BLaER1 (cell line): ENCODE measurements at regions not wholly inside any gene's neighbourhood (a gene's known extent, or its start where the extent isn't known, plus 50 kb on each side); places are given as distances from the start of the nearest gene placed in this dataset.

Source experiments
- H3K27ac ChIP-seq: shearing (Covaris generic); formaldehyde crosslinking; 2 replicates; pipeline ENCODE4 v1.8.1; 2022
- H3K27me3 ChIP-seq: shearing (Covaris generic); formaldehyde crosslinking; 2 replicates; pipeline ENCODE4 v1.8.1; 2022
- H3K36me3 ChIP-seq: shearing (Covaris generic); formaldehyde crosslinking; 2 replicates; pipeline ENCODE4 v1.8.1; 2022
- H3K4me1 ChIP-seq: shearing (Covaris generic); formaldehyde crosslinking; 2 replicates; pipeline ENCODE4 v1.8.1; 2022
- H3K4me2 ChIP-seq: shearing (Covaris generic); formaldehyde crosslinking; 2 replicates; pipeline ENCODE4 v1.8.1; 2022
- H3K4me3 ChIP-seq: shearing (Covaris generic); formaldehyde crosslinking; 2 replicates; pipeline ENCODE4 v1.8.1; 2022
- H3K9ac ChIP-seq: shearing (Covaris generic); formaldehyde crosslinking; 2 replicates; pipeline ENCODE4 v1.8.1; 2022
- H3K9me3 ChIP-seq: shearing (Covaris generic); formaldehyde crosslinking; 2 replicates; pipeline ENCODE4 v1.8.1; 2022
- H4K20me1 ChIP-seq: shearing (Covaris generic); formaldehyde crosslinking; 2 replicates; pipeline ENCODE4 v1.8.1; 2022
- Cebpa-rat ChIP-seq: shearing (Covaris generic); IDR thresholded peaks from 2 replicates; pipeline ENCODE4 v1.8.1; 2022

- no peak overlapping the region for H3K27ac ChIP-seq
- peaks cover 5% of the 10 kb centered on the region; the same call in 1 of the 2 replicates for H4K20me1 ChIP-seq
- no peaks in the 10 kb centered on the region for H3K4me1 ChIP-seq
- H3K9ac ChIP-seq, result no peak overlapping the region
- H3K27me3 ChIP-seq, result peaks cover 17% of the 10 kb centered on the region; the same call in 1 of the 2 replicates
- H3K4me3 ChIP-seq, result no peak overlapping the region
- H3K4me2 ChIP-seq, result no peak overlapping the region
- no peaks in the 10 kb centered on the region for H3K9me3 ChIP-seq
- no peak for TF ChIP-seq Cebpa-rat
- H3K36me3 ChIP-seq, result no peaks in the 10 kb centered on the region
These were observed 253.8 kb downstream of the TLE3 start for GRCh38 chr15:69843900-69844304.

GRCh38 chr15:69845159-69845558 lies 252.6 kb downstream of the TLE3 start:
- Histone ChIP-seq H3K36me3 (no peaks in the 10 kb centered on the region), H3K9me3 (no peaks in the 10 kb centered on the region), H3K27ac (no peak overlapping the region), H3K27me3 (peaks cover 28% of the 10 kb centered on the region), H3K4me1 (no peaks in the 10 kb centered on the region), H3K4me3 (no peak overlapping the region), H3K4me2 (no peak overlapping the region), H3K9ac (no peak overlapping the region), H4K20me1 (peaks cover 9% of the 10 kb centered on the region; the same call in 1 of the 2 replicates)
- no peak for TF ChIP-seq Cebpa-rat

- H3K9ac ChIP-seq, result no peak overlapping the region
- no peak overlapping the region for H3K4me3 ChIP-seq
- no peak overlapping the region for H3K4me2 ChIP-seq
- H3K9me3 ChIP-seq, result no peaks in the 10 kb centered on the region
- H4K20me1 ChIP-seq, result peaks cover 28% of the 10 kb centered on the region; the same call in 1 of the 2 replicates
- no peaks in the 10 kb centered on the region for H3K36me3 ChIP-seq
- H3K27ac ChIP-seq, result no peak overlapping the region
- no peaks in the 10 kb centered on the region for H3K4me1 ChIP-seq
- peaks cover 53% of the 10 kb centered on the region for H3K27me3 ChIP-seq
- TF ChIP-seq Cebpa-rat, result no peak
These were observed 250.1 kb downstream of the TLE3 start for GRCh38 chr15:69847625-69848024.

- no peak overlapping the region for H3K27ac ChIP-seq
- peaks cover 33% of the 10 kb centered on the region; the same call in 1 of the 2 replicates for H4K20me1 ChIP-seq
- H3K27me3 ChIP-seq, result peaks cover 57% of the 10 kb centered on the region
- no peaks in the 10 kb centered on the region for H3K9me3 ChIP-seq
- no peak overlapping the region for H3K4me3 ChIP-seq
- H3K36me3 ChIP-seq, result no peaks in the 10 kb centered on the region
- H3K4me2 ChIP-seq, result no peak overlapping the region
- no peak for TF ChIP-seq Cebpa-rat
- no peaks in the 10 kb centered on the region for H3K4me1 ChIP-seq
- no peak overlapping the region for H3K9ac ChIP-seq
These were observed 249.6 kb downstream of the TLE3 start for GRCh38 chr15:69848096-69848495.

- Histone ChIP-seq H3K27ac (no peak overlapping the region), H3K9ac (no peak overlapping the region), H3K4me2 (no peak overlapping the region), H4K20me1 (peaks cover 39% of the 10 kb centered on the region; the same call in 1 of the 2 replicates), H3K4me1 (no peaks in the 10 kb centered on the region), H3K36me3 (no peaks in the 10 kb centered on the region), H3K27me3 (peaks cover 63% of the 10 kb centered on the region), H3K4me3 (no peak overlapping the region), H3K9me3 (no peaks in the 10 kb centered on the region)
- no peak for TF ChIP-seq Cebpa-rat
These were observed 249.0 kb downstream of the TLE3 start for GRCh38 chr15:69848551-69849231.

- H3K4me1 ChIP-seq, result no peaks in the 10 kb centered on the region
- H3K36me3 ChIP-seq, result no peaks in the 10 kb centered on the region
- no peak overlapping the region for H3K4me2 ChIP-seq
- no peaks in the 10 kb centered on the region for H3K9me3 ChIP-seq
- H3K9ac ChIP-seq, result no peak overlapping the region
- no peak overlapping the region for H3K27ac ChIP-seq
- peaks cover 64% of the 10 kb centered on the region for H3K27me3 ChIP-seq
- H4K20me1 ChIP-seq, result peaks cover 44% of the 10 kb centered on the region; the same call in 1 of the 2 replicates
- no peak overlapping the region for H3K4me3 ChIP-seq
- no peak for TF ChIP-seq Cebpa-rat
These were observed 248.5 kb downstream of the TLE3 start for GRCh38 chr15:69849232-69849610.

GRCh38 chr15:69852482-69852881 lies 245.2 kb downstream of the TLE3 start:
- Histone ChIP-seq H3K4me1 (peaks cover 27% of the 10 kb centered on the region), H3K9me3 (no peaks in the 10 kb centered on the region), H3K36me3 (no peaks in the 10 kb centered on the region), H4K20me1 (peaks cover 76% of the 10 kb centered on the region), H3K4me2 (no peak overlapping the region), H3K9ac (no peak overlapping the region), H3K27me3 (peaks cover 92% of the 10 kb centered on the region), H3K4me3 (no peak overlapping the region), H3K27ac (no peak overlapping the region)
- TF ChIP-seq Cebpa-rat, result no peak

GRCh38 chr15:69852916-69853315 lies 244.8 kb downstream of the TLE3 start:
- TF ChIP-seq Cebpa-rat, result no peak
- Histone ChIP-seq H3K27me3 (peaks cover 96% of the 10 kb centered on the region), H3K4me1 (peaks cover 31% of the 10 kb centered on the region), H3K9ac (no peak overlapping the region), H3K4me2 (no peak overlapping the region), H3K36me3 (no peaks in the 10 kb centered on the region), H3K9me3 (no peaks in the 10 kb centered on the region), H3K4me3 (no peak overlapping the region), H4K20me1 (peaks cover 81% of the 10 kb centered on the region), H3K27ac (no peak overlapping the region)

GRCh38 chr15:69853544-69853951 lies 244.2 kb downstream of the TLE3 start:
- Histone ChIP-seq H4K20me1 (peaks cover 87% of the 10 kb centered on the region), H3K36me3 (no peaks in the 10 kb centered on the region), H3K4me2 (no peak overlapping the region), H3K9me3 (no peaks in the 10 kb centered on the region), H3K9ac (no peak overlapping the region), H3K27me3 (peaks cover 98% of the 10 kb centered on the region), H3K4me3 (no peak overlapping the region), H3K4me1 (peaks cover 38% of the 10 kb centered on the region), H3K27ac (no peak overlapping the region)
- TF ChIP-seq Cebpa-rat, result no peak

GRCh38 chr15:69854001-69854400 lies 243.7 kb downstream of the TLE3 start:
- no peak overlapping the region for H3K27ac ChIP-seq
- no peaks in the 10 kb centered on the region for H3K9me3 ChIP-seq
- H3K27me3 ChIP-seq, result peaks cover 98% of the 10 kb centered on the region
- H3K4me3 ChIP-seq, result no peak overlapping the region
- H3K36me3 ChIP-seq, result no peaks in the 10 kb centered on the region
- H3K4me2 ChIP-seq, result no peak overlapping the region
- H3K9ac ChIP-seq, result no peak overlapping the region
- H3K4me1 ChIP-seq, result peaks cover 38% of the 10 kb centered on the region
- H4K20me1 ChIP-seq, result peaks cover 92% of the 10 kb centered on the region
- TF ChIP-seq Cebpa-rat, result no peak
